GM06990 (cell line): ENCODE measurements at regions not wholly inside any gene's neighbourhood (a gene's known extent, or its start where the extent isn't known, plus 50 kb on each side); places are given as distances from the start of the nearest gene placed in this dataset.

Source experiments
- DNase-seq: peaks from one replicate; pipeline ENCODE4 v3.0.0-alpha.2; 2011; ENCODE audit not compliant: insufficient read length; ENCODE audit errors: extremely low read depth
- H3K27me3 ChIP-seq: replicated peaks from 2 replicates; pipeline ENCODE4 v1.6.0; 2011; ENCODE audit warnings: low read length; ENCODE audit not compliant: control insufficient read depth, insufficient read depth
- H3K36me3 ChIP-seq: 2 replicates; pipeline ENCODE4 v1.5.1; 2011; ENCODE audit warnings: low read length; ENCODE audit not compliant: control insufficient read depth, insufficient read depth
- H3K4me3 ChIP-seq: replicated peaks from 2 replicates; pipeline ENCODE4 v1.5.1; 2011; ENCODE audit warnings: low read depth, mild to moderate bottlenecking, control low read depth, low read length
- CTCF ChIP-seq: IDR thresholded peaks from 2 replicates; pipeline ENCODE4 v1.5.1; 2011; ENCODE audit warnings: low read length, control low read depth, mild to moderate bottlenecking, inconsistent platforms; ENCODE audit not compliant: insufficient read depth, poor library complexity, severe bottlenecking

GRCh38 chr1:8267307-8267706, 50.6 kb upstream of the SLC45A1 start:
- DNase-seq: no peak
- Histone ChIP-seq H3K27me3 (no peaks in the 10 kb centered on the region; the same call in 1 of the 2 replicates), H3K4me3 (no peak overlapping the region), H3K36me3 (no peaks in the 10 kb centered on the region)
- no peak for TF ChIP-seq CTCF

GRCh38 chr1:8266436-8267165, 51.3 kb upstream of the SLC45A1 start:
- Histone ChIP-seq H3K36me3 (no peaks in the 10 kb centered on the region), H3K27me3 (no peaks in the 10 kb centered on the region; the same call in 1 of the 2 replicates), H3K4me3 (no peak overlapping the region)
- DNase-seq: no peak
- TF ChIP-seq CTCF: no peak

GRCh38 chr1:8263791-8264190, 54.1 kb upstream of the SLC45A1 start:
- no peaks in the 10 kb centered on the region for H3K36me3 ChIP-seq
- TF ChIP-seq CTCF: no peak
- no peak for DNase-seq
- no peak overlapping the region for H3K4me3 ChIP-seq
- H3K27me3 ChIP-seq: no peaks in the 10 kb centered on the region

GRCh38 chr1:8261398-8261762, 56.5 kb upstream of the SLC45A1 start:
- DNase-seq: no peak
- TF ChIP-seq CTCF: no peak
- Histone ChIP-seq H3K27me3 (no peaks in the 10 kb centered on the region), H3K36me3 (no peaks in the 10 kb centered on the region), H3K4me3 (no peak overlapping the region)

- TF ChIP-seq CTCF: no peak
- no peaks in the 10 kb centered on the region for H3K27me3 ChIP-seq
- no peak overlapping the region for H3K4me3 ChIP-seq
- no peaks in the 10 kb centered on the region for H3K36me3 ChIP-seq
- no peak for DNase-seq
Observed at GRCh38 chr1:8259498-8260290, 58.2 kb upstream of the SLC45A1 start.
